ENCODE measurements at regions not wholly inside any gene's neighbourhood (a gene's known extent, or its start where the extent isn't known, plus 50 kb on each side); places are given as distances from the start of the nearest gene placed in this dataset.

DNA sequence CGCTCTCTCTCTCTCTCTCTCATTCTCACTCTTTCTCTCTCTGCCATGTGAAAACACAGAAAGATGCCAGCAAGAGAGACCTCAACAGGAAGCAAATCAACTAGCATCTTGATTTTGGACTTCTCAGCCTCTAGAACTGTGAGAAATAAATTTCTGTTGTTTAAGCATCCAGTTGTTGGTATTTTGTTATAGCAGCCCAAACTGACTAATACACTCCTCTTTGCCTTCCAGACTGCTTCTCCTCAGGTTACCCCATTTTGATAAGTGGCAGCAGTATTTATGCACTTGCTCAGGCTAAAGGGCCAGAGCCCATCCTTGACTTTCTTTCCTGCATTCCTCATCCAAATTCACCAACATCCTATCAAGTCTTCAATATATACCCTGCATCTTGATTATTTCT, 76.6 kb upstream of the NANOGP8 start:
- DNase-seq (ENCODE audit: low spot score): no peak

DNA sequence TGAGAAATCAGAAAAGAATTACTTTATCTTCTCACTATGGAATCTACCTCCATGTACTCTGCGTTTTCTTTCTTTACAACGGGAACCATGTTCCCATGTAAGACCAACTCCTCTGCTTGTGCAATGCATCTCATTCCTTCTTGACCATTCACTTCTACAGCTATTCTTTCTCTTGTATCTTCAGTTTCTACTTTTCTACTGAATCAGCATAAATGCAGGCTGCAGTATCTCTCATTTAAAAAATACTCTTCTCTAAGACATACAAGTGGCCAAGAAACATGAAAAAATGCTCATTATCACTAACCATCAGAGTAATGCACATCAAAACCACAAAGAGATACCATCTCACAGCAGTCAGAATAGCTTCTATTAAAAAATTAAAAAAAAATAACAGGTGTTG, 74.1 kb upstream of the NANOGP8 start:
- no peak for DNase-seq (ENCODE audit: low spot score)

DNA sequence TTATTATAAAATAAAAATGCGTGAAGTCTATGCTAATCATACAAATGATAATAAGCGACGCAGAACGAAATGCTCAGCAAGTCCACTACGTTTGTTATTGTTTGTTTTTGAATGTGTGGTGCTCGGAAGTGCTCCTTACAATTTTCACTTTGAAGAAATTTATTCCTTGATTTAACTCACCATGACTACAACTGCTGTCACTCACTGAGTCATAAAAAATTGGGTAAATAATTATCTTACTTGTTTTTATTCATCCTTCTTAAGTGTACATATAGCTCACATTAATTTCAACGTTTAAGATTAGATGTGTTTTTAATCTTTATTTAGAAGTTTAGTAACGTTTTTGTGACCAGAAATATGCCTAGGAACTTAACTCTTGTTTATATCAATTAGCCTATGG, 66.7 kb upstream of the NANOGP8 start:
- DNase-seq (ENCODE audit: low spot score): no peak

DNA sequence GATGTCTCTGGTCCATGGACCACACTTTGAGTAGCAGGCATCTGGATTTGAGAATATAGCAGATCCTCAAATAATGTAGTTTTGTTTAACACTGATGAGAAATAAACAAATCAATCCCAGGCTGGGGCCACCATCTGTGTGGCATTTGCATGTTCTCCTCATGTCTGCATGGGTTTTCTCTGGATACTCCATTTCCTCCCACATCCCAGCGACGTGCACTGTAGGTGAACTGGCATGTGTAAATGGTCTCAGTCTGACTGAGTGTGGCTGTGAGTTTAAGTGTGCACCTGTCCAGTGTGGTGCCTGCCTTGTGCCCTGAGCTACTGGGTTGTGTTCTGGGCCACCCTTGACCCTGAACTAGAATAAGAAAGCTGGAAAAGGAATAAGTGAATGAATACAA, 66.3 kb upstream of the NANOGP8 start:
- DNase-seq (ENCODE audit: low spot score): no peak

DNA sequence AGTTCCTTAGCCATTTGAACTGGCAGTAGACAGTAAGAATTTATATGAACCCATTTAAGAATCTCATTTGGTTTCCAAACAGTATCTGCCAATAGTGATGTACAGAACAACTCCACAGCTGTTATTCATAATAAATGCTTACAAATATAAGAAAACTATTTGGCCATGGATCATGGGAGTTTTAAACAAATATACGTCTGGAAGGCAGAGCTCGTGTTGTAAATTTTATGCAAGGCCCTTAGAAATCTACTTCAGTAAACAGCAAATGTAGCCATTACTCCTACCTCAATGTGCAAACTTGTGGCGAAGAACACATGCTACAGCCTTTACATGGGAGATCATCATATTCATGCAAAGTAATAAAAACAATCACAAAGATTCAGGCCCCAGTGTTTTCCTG, 65.3 kb upstream of the NANOGP8 start:
- no peak for DNase-seq (ENCODE audit: low spot score)

DNA sequence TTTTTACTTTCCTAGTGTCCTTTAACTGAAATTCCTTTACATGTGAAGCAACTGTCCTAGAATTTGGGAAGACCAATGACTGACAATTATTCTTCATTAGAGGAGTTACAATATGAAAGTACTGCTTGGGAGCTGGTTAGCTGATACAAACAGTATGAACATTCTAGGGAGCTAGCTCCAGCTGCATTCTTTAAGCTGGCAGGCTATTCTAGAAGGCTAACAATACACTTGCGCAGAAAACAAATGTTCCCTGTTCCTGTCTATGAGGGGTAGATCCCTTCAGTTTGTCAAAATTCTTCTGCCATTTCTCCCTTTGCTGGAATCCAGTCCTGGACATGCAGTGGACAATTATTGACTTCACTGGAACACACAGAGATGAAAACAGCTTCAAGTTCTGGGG, 60.2 kb upstream of the NANOGP8 start:
- no peak for DNase-seq (ENCODE audit: low spot score)

DNA sequence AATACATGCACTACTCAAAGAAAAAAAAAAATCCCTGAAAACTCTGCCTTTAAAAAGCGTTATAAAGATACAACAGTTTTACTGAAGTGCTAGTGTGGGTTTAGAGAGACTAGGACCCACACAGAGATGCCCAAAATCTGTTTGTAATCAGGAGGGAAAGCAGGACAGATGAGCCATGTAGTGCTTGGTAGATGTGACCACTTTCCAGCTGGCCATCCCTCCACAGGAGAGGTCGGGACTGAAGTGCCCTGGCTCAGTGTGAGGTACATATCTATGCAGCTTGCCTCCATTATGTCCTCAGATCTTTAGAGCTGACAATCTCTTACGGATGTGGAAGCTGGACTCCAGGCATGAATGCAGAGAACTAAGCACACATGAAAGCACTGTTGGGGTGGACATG, 57.5 kb upstream of the NANOGP8 start:
- no peak for DNase-seq (ENCODE audit: low spot score)

DNA sequence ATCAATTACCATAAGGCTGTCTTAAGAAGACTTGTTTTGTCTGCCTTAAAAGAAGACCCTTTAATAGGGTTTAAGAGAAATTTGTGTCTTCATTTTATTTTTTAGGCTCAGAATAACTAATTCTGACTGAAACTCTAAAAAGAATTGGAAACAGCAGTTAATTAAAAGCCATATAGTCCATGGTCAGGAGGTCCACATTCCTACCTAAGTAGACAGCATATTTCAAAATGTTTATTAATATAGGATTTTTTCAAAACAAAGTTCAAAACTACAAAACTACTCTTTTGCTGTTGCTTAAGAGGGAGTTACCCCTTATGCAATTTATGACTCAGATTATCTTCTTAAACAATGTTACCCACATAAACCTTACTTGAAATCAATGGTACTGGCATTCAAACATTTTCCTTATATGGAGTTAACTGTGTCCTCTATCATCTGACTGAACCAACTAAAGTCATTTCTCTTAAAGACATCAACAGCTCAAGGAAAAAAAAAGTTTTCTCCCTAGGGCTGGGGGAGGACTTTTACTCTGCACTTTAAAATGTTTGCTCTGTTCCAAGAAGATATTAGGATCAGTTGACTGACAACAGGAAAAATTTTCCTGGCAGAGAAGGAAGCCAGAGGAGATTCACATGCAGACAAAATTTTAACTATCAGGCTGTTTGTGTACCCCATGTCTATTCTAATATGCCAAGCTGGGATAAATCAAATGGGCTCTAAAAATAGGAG, 56.8 kb upstream of the NANOGP8 start:
- DNase-seq (ENCODE audit: low spot score): peak; percentile 14

DNA sequence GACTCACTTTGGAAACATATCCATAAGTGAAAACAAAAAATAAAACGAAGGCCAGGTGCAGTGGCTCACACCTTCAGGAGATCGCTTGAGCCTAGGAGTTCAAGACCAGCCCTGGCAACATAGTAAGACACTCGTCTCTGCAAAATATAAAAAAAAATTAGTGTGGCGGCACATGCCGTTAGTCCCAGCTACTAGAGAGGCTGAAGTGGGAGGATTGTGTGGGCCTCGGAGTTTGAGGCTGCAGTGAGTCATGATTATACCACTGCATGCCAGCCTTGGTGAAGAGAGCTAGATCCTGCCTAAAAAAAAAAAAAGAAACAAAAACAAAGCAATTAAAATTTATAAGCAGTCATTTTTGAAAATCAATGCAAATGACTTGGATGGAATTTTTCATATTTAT, 54.7 kb upstream of the NANOGP8 start:
- no peak for DNase-seq (ENCODE audit: low spot score)

DNA sequence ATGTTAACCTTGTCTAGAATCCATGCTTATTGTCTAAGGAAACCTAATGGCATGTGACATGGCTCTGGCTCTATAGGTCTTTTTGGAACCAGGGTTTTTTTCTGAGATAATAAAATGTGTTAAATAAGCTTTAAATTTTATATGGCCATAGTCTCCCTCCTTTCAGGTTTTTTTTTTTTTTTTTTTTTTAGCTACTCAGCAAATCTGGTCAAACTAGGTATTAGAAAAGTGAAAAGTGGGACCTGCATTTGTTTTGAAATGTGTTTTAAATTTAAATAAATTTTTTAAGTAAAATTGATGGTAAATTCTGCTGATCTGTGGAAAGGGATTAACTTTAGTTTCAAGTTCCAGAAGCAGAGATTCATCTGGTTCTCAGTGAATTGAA, 52.1 kb upstream of the NANOGP8 start:
- no peak for DNase-seq (ENCODE audit: low spot score)

DNA sequence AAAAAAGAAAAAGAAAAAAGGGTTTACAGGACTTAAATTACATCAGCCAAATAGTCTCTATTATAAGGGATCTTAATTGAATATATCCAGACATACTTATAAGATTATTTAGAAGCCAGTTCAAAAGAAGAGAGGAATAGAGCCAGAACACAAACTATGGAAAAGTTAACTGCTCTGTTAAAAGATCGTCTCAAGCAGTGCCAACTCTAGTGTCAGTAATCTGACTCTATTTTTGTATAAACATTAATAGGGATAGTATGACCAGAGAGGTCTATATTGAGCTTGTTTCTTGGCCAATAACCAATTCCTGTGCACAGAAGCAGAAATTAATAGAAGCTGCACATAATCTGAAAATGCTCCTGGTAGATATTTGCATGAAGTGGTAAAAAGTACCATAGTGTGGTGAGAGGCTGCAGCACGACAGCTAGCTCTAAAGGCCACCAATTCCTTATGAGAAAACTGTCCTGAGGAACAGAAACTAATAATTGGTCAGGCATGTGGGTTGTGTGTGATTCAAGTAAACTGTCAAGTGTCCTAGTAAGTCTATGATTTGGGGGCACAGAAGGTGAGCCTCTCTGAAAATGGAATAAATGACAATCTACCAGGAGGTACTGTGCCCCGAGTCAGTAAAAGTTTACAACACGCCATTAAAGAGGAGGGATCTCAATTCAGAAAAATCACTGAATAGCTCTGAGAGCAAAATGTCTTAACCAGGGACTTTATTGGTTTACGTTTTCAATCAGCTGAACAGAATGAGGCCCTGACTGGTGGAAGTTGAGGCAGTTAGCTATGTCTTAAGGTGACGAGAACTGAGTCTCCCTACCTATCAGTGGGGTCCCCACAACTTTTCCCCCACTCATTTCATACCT, 51.5 kb upstream of the NANOGP8 start:
- DNase-seq (ENCODE audit: low spot score): no peak

All from hepatic stellate cell (primary cell).